Urinary bladder (tissue), 3 donors: ENCODE measurements at regions not wholly inside any gene's neighbourhood (a gene's known extent, or its start where the extent isn't known, plus 50 kb on each side); places are given as distances from the start of the nearest gene placed in this dataset.

Experiments used
- DNase-seq: peaks from one replicate; pipeline ENCODE4 v3.0.0-alpha.2; 2015; ENCODE audit errors: extremely low spot score
- H3K27ac ChIP-seq: one replicate; pipeline ENCODE4 v1.5.1; 2013; ENCODE audit warnings: low read depth, mild to moderate bottlenecking, moderate library complexity
- H3K36me3 ChIP-seq: one replicate; pipeline ENCODE4 v1.6.1; 2013; ENCODE audit warnings: mild to moderate bottlenecking, moderate library complexity; ENCODE audit not compliant: insufficient read depth
- H3K4me1 ChIP-seq: one replicate; pipeline ENCODE4 v1.6.1; 2013; ENCODE audit warnings: mild to moderate bottlenecking, moderate library complexity; ENCODE audit not compliant: insufficient read depth
- H3K4me3 ChIP-seq: one replicate; pipeline ENCODE4 v1.5.1; 2013; ENCODE audit warnings: low read depth, low read length
- WGBS: extraction: QIAGEN DNeasy Blood & Tissue Kit; methylation state at CpG from one replicate; pipeline ENCODE4 v1.1.7; 2013; 5-methylcytosine and 5-hydroxymethylcytosine counted together
- donor health status: healthy with polysubstance abuse.
- donor health status: healthy.

DNA sequence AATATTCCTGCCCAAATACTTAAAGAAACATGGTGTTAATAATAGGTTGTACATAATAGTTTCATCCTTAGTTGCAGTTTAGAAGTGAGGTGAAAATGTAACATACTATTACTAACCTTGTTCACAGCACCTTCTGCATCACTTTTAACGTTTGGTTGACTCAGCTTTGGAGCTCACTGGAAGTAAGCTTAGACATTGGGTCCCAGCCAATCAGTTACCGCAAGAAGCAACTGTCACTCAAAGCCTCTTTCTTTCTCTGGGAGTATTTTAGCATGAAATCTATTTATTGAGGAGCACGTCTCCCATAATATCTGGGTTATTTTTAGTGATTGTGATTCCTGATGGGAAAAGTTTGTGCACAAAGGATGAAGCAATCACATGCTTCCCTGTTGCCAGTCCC, 472.6 kb downstream of the SNAPC1 start:
- no peak overlapping the region for H3K27ac ChIP-seq
- H3K36me3 ChIP-seq, result no peaks in the 10 kb centered on the region
- no peaks in the 10 kb centered on the region for H3K4me1 ChIP-seq
- WGBS, result 53% methylated on average over 3 of the region's 3 CpGs
- no peak overlapping the region for H3K4me3 ChIP-seq
- DNase-seq, result no peak

DNA sequence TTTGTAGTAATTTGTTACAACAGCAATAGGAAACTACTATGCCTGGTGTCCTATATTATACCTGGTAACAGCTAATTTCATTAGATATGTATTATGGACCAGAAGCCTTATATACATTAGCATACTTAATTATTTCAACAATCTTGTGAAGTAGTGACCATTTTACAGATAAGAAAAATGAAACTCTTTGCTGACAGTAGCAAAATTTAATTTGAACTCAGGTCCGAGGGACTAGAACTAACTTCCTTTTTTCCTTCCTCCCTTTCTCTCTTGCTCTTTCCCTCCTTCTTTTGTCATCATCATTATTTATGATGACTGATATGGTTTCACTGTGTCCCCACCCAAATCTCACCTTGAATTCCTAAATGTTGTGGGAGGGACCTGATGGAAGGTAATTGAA, 482.0 kb downstream of the SNAPC1 start:
- no peak overlapping the region for H3K27ac ChIP-seq
- no peak for DNase-seq
- 96% methylated on average over 1 of the region's 1 CpG for WGBS
- no peaks in the 10 kb centered on the region for H3K4me1 ChIP-seq
- no peaks in the 10 kb centered on the region for H3K36me3 ChIP-seq
- H3K4me3 ChIP-seq, result no peak overlapping the region

DNA sequence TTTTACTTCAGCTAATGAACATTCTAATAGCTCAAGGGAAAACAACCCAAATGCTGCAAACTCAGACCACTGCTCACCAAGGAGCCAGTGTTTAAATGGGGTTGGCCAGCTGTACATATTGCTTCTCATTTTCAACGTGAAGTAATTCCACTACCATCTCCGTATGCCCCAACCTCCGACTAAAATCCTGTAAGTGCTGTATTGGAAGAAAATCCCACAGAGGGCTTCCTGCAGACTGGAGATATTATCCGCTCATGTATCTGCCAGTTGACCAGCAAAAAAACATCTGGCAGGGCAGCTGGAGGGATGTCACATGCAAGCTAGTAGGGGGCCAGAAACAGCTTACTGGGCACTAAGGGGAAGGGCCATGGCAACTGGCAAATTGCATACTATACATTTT, 485.0 kb downstream of the SNAPC1 start:
- Histone ChIP-seq H3K36me3 (no peaks in the 10 kb centered on the region), H3K4me3 (no peak overlapping the region), H3K4me1 (no peaks in the 10 kb centered on the region), H3K27ac (no peak overlapping the region)
- 33% methylated on average over 4 of the region's 4 CpGs for WGBS
- no peak for DNase-seq

DNA sequence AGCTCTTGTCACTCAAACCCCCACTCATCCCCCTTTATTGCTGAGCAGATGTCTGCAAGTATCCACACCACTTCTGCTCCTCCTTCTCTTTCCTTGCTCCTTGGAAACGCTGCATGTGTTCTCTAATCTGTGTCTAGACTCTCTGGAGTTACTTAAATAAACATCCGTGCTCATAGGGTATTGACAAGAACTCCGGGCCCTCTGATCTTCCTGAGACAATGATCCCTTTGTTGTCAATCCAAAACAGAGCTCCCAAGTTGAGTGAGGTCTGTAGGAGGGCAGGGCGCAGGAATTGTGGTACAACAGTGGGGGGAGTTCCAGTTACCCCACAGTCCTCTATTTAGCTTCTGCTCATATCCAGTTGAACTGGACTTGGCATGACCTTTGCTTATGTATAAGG, 489.0 kb downstream of the SNAPC1 start:
- Histone ChIP-seq H3K27ac (no peak overlapping the region), H3K4me1 (no peaks in the 10 kb centered on the region), H3K4me3 (no peak overlapping the region), H3K36me3 (no peaks in the 10 kb centered on the region)
- WGBS, result 41% methylated on average over 4 of the region's 4 CpGs
- no peak for DNase-seq

DNA sequence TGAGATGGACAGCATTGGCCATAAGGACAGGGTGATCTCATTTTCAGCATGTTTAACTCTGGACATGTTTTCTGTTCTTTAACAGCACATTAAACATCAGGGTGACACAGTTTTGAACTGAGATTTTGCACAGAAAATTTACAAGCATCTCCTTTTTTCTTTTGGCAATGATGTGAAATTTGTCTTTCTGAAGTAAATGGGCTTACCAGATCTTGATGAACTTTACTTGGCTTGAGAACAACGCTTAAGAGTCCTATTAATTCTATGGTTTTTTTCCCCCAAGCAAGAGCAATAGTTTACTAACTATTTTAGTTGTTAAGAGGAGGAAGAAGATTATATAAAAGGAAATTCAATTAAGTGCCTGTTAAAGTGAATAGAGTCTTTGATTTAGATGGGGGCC, 491.0 kb downstream of the SNAPC1 start:
- H3K4me3 ChIP-seq, result no peak overlapping the region
- no peaks in the 10 kb centered on the region for H3K36me3 ChIP-seq
- no peaks in the 10 kb centered on the region for H3K4me1 ChIP-seq
- H3K27ac ChIP-seq, result no peak overlapping the region
- 46% methylated on average over 1 of the region's 1 CpG for WGBS
- DNase-seq, result peak; percentile 59

DNA sequence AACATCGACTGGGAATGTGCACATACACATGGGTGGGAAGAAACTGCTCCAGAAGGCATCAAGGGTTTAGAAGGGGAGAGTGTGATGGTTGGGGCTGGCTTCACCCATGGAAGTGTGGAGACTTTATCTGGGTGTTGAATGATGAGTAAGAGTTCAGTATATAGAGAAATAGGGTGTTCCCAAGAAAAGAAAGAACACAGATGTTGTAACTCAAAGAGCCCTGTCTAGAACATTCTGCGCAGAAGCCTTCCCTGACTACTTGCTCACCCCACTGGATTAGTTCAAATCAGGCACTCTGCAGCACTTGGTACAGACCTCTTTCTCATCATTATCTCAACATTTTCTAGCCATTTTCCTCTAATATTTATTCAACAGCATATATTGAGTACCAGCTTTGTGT, 491.7 kb downstream of the SNAPC1 start:
- Histone ChIP-seq H3K4me1 (no peaks in the 10 kb centered on the region), H3K4me3 (no peak overlapping the region), H3K27ac (no peak overlapping the region), H3K36me3 (no peaks in the 10 kb centered on the region)
- DNase-seq, result peak; percentile 25
- WGBS, result 62% methylated on average over 2 of the region's 2 CpGs

DNA sequence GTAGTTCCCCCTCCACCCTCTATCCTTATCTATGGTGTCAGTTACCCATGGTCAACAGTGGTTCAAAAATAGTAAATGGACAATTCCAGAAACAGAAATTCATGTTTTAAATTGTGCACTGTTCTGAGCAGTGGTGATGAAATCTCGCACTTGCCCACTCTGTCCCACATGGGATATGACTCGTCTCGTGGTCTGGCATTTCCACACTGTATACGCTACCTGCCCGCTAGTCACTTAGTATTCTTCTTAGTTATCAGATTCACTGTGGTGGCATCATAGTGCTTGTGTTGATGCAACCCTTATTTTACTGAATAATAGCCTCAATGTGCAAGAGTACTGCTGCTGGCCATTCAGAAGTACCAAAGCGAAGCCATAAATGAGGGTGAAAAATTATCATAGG, 507.0 kb downstream of the SNAPC1 start:
- no peak for DNase-seq
- Histone ChIP-seq H3K36me3 (no peaks in the 10 kb centered on the region), H3K4me3 (no peak overlapping the region), H3K4me1 (no peaks in the 10 kb centered on the region), H3K27ac (no peak overlapping the region)
- 93% methylated on average over 6 of the region's 6 CpGs for WGBS

DNA sequence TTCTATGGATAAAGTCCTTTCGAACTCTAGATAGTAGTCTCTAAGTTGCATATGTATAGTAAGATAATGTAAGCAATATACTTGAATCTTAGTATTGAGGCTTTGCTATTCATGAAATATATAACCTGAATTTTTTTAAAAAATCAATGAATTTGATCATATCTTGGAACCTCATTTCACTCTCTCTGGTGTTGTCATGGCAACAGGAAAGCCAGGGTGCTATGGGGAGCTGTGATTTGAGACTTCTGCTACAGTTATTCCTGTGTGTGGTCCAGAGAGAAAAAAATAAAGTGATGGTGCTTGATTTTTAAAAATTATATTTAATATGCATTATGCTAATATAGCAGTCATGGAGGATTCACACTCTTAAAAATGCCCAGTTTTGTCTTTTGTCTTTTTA, 508.0 kb downstream of the SNAPC1 start:
- H3K36me3 ChIP-seq, result no peaks in the 10 kb centered on the region
- H3K27ac ChIP-seq, result no peak overlapping the region
- 95% methylated on average over 1 of the region's 1 CpG for WGBS
- no peak for DNase-seq
- H3K4me3 ChIP-seq, result no peak overlapping the region
- H3K4me1 ChIP-seq, result no peaks in the 10 kb centered on the region

DNA sequence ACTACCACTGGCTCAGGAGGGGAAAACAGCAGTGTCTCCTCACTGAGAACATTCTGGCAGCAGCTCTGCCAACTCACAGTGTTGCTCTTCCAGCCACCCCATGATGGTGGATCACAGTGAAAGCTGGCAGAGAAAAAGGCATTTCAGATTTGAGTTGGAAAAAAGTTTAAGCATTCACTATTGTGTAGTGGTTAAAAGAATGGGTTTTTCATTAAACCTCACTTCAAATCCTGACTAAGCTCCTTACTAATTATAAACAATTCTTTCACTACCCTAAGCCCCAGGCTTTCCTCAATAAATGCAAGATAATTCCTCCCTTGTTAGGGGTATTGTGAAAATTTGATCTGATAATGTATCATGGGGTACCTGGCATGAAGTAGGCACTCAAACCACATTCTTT, 518.1 kb downstream of the SNAPC1 start:
- Histone ChIP-seq H3K4me3 (no peak overlapping the region), H3K27ac (no peak overlapping the region), H3K36me3 (no peaks in the 10 kb centered on the region), H3K4me1 (no peaks in the 10 kb centered on the region)
- DNase-seq, result no peak

DNA sequence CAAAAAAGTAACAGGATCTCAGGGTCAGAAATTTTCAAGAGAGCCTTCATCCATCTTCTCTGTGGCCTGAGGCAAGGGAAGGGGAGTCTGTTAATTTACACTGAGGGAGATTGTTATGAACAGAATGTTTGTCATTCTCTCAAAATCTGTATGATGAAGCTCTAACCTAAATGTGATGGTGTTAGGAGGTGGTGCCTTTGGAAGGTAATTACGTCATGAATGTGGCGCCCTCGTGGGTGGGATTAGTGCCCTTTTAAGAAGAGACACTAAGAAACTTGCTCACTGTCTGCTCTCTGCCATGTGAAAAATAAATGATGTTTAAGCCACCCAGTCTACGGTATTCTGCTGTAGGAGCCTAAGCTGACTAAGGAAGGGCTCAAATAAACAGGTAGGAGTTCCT, 521.6 kb downstream of the SNAPC1 start:
- 93% methylated on average over 4 of the region's 4 CpGs for WGBS
- no peak for DNase-seq
- H3K4me1 ChIP-seq, result no peaks in the 10 kb centered on the region
- H3K27ac ChIP-seq, result no peak overlapping the region
- no peaks in the 10 kb centered on the region for H3K36me3 ChIP-seq
- H3K4me3 ChIP-seq, result no peak overlapping the region

DNA sequence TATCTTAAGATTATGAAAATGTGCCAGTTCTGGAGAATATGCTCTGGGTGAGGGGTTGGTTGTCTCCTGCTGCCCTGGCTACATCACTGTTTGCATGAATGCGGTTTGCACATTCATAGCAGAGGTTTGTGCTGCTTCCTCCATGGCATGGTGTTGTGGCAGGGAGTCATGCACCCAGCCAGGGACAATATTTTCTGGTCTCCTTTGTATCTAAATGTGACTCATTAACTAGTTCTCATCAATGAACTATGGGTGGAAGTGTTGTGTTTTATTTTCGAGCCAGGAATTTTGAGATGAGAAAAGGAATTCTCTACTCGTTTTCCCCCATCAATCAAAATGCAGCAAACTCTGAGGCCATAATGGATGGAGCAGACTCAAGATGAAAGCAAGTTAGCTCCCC, 527.3 kb downstream of the SNAPC1 start:
- no peak overlapping the region for H3K27ac ChIP-seq
- H3K4me1 ChIP-seq, result no peaks in the 10 kb centered on the region
- no peak overlapping the region for H3K4me3 ChIP-seq
- WGBS, result 68% methylated on average over 3 of the region's 3 CpGs
- H3K36me3 ChIP-seq, result no peaks in the 10 kb centered on the region
- no peak for DNase-seq

DNA sequence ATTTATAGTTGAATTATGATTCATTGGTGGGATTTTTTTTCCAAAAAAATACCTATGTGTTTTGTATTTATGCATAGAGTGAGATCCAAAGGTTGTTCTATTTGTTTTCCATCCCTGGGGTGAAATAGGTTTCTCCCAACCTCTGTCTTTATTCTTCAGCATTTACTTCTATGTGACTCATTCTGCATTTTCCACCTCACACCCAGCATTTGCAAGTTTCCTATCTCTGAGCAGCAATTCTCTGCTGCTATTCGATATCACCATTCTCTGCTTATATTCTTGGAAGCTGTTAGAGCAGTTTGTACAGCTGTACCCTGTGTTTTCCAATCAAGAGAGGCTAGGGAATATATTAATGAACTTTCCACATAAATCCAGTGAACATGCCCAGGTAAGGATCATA, 538.9 kb downstream of the SNAPC1 start:
- H3K4me1 ChIP-seq, result no peaks in the 10 kb centered on the region

DNA sequence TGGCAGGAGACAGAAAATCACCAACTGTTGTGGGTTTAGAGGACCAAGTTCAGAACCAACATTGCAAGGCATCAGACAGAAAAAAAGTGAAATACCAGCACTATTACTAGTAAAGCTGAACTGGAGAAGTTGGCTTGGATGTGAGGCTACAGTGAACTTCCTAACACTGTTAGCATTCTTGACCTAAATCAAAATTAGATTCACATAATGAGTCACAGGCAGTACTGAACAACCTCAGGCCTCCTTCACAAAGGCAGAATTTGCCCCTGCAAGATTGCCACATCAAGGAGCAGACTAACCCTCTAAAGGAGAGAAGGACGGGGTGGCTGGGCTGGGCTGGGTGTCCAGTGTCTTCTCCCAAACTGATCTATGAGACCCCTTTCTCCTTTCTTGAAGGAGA, 539.7 kb downstream of the SNAPC1 start:
- WGBS, result 89% methylated on average over 1 of the region's 1 CpG
- no peak for DNase-seq
- H3K4me1 ChIP-seq, result no peaks in the 10 kb centered on the region

More for the DNA sequence above, 538.9 kb downstream of the SNAPC1 start:
- Histone ChIP-seq H3K27ac (no peak overlapping the region), H3K36me3 (no peaks in the 10 kb centered on the region), H3K4me3 (no peak overlapping the region)
- 79% methylated on average over 1 of the region's 1 CpG for WGBS
- no peak for DNase-seq

DNA sequence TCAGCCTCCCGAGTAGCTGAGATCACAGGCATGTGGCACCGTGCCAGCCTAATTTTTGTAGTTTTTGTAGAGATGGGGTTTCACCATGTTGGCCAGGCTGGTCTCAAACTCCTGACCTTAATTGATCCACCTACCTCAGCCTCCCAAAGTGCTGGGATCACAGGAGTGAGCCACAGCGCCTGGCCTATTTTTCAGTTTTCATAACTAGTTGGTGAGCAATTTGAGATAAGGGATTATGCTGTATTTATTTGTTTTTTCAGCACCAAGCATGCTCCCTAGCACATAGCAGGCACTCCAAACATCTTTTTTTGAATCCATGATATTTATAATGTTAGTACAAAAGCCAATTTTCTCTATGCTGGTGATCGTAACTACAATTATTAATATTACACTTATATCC, 541.2 kb downstream of the SNAPC1 start:
- no peaks in the 10 kb centered on the region for H3K36me3 ChIP-seq
- no peak for DNase-seq
- no peak overlapping the region for H3K4me3 ChIP-seq
- H3K4me1 ChIP-seq, result no peaks in the 10 kb centered on the region
- no peak overlapping the region for H3K27ac ChIP-seq
- WGBS, result 85% methylated on average over 4 of the region's 4 CpGs

More for the DNA sequence above, 539.7 kb downstream of the SNAPC1 start:
- H3K27ac ChIP-seq, result no peak overlapping the region
- no peaks in the 10 kb centered on the region for H3K36me3 ChIP-seq
- H3K4me3 ChIP-seq, result no peak overlapping the region

DNA sequence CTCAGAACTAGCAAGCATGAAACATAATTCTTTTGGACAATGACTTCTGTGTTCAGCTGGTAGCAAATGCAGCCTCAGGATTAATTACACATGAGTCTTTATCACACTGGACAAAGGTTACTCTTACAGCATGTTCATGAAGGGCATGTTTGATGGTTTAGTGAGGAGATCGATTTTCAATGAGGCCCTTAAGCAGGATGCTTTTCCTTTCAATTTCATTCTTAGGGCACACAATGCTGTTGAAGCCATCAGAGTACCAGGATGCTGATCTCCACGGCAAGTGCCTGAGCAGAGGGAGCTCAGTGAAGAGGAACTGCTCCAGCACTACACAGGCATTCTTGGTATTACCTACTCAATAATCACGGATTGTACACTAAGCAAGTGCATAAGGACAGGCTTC, 542.0 kb downstream of the SNAPC1 start:
- Histone ChIP-seq H3K4me1 (no peaks in the 10 kb centered on the region), H3K36me3 (no peaks in the 10 kb centered on the region), H3K4me3 (no peak overlapping the region), H3K27ac (no peak overlapping the region)
- 67% methylated on average over 3 of the region's 3 CpGs for WGBS
- no peak for DNase-seq
